RPMI8226 (cell line): ENCODE measurements at regions not wholly inside any gene's neighbourhood (a gene's known extent, or its start where the extent isn't known, plus 50 kb on each side); places are given as distances from the start of the nearest gene placed in this dataset.
"Not testable (repeated sequence)": the region's sequence is repeated elsewhere in the genome, so short reads cannot be mapped to it uniquely, and the experiment has no call there.

Experiments
- DNase-seq: peaks from one replicate; pipeline ENCODE4 v3.0.0-alpha.2; 2015

DNA sequence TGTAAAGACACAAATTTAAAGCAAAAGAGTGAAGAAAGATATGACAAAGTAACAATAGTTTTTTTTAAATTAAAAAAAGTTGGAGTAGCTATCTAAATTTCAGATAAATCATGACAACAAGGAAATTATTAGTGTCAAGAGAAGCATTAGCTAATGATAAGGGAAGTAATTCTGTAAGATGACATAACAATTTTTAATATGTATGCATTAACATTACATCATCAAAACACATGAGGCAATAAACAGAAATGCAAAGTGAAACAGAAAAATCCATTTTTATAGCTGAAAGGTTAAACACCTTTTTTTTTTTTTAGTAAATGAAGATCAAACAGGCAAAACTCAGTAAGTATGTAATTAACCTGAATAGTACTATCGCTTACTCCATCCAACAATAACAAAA lies 804.9 kb upstream of the PRR20A start:
- no peak for DNase-seq

GRCh38 chr13:56338421-56338820 lies 802.3 kb upstream of the PRR20A start:
- no peak for DNase-seq

DNA sequence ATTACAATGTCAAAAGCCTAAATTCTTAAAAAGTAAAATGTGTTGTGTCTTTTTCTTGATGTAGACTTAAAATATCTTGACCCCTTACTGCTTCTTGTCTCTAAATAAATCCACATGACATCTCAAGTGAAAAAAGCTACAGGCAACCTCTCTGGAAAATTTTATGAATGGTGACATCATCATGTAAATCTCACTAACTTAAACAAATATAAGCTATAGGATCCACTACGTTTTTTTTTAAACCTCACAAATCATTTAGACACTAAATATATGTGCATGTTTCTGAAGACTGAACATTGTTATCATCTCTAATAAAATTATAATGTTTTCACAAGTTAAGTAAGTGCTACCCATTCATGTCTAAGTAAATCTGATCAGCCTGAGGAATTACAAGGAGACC lies 793.7 kb upstream of the PRR20A start:
- DNase-seq: no peak

- no peak for DNase-seq
These were observed 790.9 kb upstream of the PRR20A start for GRCh38 chr13:56349866-56350265.

DNA sequence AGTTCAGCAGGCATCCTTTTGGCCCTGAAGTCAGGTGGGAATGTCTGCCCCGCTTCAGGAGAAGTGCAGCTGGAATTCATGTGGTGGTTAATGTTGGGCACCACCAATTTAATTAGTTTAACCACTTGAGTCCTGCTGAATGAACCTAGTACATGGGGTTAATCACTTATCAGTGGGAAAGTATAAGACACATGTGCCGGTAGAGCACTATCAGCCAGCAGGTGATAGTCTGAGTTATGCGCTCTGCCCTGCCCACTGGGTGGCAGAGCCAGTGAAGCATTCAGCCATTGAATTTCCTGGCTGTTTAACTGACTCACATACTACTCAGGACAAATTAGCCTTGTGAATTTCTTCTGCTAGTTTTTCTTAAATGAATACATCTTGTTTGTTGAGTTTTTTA lies 789.7 kb upstream of the PRR20A start:
- no peak for DNase-seq

- no peak for DNase-seq
These were observed 788.4 kb upstream of the PRR20A start for GRCh38 chr13:56352361-56352760.

DNA sequence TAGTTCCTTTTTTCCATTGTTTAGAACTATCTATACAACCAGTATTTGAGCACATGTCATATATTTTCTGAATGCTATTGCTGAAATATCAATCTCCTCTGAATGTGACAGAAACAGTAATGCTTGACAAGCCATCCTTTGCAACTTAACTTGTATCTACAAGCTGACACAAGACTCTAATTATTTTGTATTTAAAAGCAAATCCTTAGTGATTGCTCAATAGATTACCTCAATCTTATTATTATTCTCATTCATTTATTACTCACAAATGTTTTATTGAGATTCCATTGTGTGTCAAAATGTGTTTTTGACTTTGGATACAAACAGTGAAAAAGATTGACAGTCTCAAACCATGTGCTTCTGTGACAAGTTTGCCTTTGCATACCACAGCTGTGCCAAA lies 787.8 kb upstream of the PRR20A start:
- DNase-seq: no peak

GRCh38 chr13:56356690-56357089 lies 784.0 kb upstream of the PRR20A start:
- no peak for DNase-seq

GRCh38 chr13:56378566-56378965 lies 762.2 kb upstream of the PRR20A start:
- no peak for DNase-seq

DNA sequence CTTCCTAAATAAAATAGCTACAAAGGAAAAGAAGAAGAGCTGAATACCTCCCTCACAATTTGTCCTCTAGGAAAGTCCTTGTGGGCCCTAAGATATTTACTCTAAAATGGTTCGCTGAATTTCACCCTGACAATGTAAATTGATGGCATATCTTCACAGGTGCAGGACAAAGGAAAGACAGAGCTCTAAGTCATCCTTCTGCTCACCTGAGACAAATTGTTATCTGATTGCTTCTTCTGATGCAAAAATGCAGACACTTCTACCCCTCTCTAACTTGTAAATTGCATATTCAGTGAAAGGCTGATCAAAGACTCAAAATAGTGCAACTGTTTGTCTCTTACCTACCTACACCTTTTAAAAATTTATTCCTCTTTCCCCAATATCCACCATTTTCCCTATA lies 747.2 kb upstream of the PRR20A start:
- DNase-seq: no peak

GRCh38 chr13:56396318-56396717 lies 744.4 kb upstream of the PRR20A start:
- DNase-seq: no peak

DNA sequence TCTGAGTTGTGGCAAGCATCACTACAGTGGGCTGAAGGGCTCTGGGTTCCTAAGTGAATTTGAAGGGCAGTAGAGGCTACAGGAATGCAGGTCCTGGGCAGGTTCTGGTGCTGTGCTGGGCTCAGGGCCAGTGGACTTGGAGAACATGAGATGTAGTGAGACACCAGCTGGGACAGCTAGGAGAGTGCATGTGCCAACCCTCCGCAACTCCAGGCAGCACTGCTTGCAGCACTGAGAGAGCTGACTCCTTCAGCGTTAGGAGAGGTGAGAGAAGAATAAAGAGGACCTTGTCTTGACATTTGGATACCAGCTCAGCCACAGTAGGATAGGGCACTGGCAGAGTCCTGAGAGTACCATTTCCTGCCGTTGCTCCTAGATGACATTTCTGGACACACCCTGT lies 739.9 kb upstream of the PRR20A start:
- DNase-seq: no peak

GRCh38 chr13:56412856-56413255 lies 727.9 kb upstream of the PRR20A start:
- no peak for DNase-seq

DNA sequence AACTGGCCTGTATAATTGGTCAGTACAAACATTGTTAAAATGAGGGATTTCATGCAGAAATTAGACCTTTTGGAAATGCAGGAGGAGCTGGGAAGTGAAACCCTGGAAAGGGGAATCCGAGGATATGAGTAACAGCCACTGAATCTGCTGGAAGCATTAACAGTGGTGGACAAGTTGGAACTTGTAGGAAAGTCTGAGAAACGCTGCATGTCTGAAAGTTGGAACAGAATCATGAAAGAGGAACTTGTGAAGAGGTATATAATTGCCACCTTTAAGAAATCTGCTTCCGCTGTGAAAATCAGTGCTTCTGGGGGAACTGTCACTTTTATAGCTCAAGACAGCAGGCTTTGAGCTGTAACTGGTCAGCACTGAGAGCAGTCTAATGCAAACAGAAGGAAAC lies 716.5 kb upstream of the PRR20A start:
- DNase-seq: no peak

DNA sequence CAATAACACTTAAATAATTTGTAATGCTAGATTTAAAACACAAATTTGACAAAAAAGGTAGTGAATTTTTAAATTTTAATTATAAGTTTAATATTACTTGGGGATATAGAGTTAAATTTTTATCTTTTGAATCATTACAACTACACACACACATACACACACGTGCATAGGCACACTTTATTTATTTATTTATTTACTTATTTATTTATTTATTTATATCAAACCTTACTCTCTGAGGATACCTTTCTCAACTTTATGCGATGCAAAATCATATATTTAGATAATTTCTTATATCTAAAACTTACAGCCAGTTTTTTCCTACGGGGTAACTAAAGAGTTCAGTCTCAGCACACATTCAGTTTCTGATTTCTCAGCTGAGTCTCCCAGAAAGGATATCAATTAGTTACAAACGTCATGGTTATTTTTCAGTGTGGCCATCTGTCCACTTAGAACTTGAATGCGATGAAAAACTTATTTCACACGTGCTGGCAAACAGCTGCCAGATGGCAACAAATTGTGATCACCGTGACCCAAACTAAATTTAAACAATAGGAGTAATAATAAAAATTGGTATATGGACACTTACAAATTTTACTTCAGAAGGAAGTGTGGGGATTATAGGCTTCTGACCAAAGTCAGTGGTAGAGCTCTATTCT lies 683.1 kb upstream of the PRR20A start:
- DNase-seq: no peak

DNA sequence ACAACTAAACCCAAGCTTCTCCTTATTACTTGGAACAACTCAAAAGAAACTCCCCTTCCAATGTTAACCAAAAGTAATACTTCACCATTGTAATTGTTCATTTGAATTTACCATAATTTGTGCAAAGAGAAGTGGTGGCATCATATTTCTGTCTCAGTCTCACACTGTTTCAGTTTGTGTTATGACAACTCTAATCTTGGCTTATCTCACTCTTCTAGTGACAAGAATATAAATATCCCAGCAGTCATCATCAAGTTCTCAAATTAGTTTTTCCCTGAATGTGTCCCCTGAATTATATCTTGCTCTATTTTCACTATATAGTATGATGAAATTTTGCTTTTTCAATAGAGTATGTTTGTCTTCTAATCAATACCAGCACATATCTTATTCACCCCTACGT lies 681.4 kb upstream of the PRR20A start:
- DNase-seq: no peak

DNA sequence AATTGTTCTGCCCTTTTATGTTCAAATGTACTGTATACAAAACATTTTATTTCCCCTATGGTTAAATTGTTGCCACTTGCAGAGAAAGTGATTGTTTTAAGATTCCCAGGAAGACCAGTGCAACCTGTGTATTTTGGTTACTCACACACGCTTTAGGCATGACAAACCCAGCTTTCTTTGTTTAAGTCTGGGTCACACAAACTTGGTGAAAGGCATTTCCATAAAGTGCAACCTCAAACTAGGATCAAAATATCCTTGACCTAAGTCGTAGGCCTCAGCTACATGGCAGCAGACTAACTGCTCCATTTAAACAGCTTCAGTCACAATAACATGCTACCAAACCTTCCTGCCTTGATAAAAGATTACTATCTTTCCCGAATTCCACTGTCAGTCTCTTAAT lies 639.0 kb upstream of the PRR20A start:
- DNase-seq: no peak

DNA sequence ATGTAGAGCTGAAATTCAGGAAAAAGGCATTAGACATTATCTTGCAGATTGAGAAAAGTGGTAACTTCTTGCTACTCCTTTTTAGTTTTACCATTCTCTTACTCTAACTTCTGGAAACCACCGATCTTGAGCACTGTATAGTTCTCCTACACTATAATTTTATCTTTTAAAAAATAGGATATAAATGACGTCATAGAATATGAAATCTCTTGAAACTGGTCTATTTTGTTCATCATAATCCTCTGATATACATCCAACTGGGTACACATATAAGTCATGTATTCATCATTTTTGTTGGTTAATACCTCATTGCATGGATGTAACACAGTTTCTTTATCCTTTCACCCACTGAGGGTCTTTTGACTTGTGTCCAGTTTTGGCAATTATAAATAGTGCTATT lies 629.9 kb upstream of the PRR20A start:
- no peak for DNase-seq

DNA sequence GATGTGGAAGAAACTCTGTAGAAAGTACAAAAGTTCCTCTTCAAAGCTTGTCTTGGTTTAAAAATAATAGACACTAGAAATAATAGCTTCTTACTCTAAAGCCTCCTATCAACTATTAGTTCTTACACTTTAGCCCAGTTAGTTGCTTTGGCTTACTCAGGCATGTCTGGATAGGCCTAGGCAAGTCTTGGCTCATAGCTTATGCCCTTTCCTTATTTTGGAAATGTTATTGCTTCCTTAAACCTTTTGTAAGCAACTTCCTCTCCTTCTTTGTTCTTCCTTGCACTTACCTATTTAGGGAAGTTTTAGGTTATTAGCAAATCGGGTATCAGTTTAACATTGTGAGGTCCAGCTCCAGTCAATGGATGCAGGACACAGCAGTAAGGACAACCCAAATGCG lies 628.4 kb upstream of the PRR20A start:
- DNase-seq: not testable (repeated sequence)

DNA sequence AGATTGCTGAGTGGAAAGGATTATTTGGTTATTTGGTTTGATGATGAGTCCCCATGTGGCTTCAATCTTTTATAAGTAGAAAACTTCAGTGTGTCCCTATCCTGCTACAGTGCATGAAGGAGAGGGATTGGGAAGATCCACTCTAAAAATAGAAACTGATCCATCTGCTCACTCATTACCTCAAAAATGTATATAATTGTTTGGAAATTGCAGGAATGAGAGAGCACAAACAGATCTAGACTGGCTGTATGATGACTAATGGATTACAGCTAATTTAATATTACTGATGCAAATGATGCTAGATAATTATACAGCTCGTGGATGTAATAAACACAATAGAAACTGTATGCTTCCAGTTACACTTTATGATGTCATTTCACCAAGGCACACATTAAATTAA lies 625.3 kb upstream of the PRR20A start:
- no peak for DNase-seq

DNA sequence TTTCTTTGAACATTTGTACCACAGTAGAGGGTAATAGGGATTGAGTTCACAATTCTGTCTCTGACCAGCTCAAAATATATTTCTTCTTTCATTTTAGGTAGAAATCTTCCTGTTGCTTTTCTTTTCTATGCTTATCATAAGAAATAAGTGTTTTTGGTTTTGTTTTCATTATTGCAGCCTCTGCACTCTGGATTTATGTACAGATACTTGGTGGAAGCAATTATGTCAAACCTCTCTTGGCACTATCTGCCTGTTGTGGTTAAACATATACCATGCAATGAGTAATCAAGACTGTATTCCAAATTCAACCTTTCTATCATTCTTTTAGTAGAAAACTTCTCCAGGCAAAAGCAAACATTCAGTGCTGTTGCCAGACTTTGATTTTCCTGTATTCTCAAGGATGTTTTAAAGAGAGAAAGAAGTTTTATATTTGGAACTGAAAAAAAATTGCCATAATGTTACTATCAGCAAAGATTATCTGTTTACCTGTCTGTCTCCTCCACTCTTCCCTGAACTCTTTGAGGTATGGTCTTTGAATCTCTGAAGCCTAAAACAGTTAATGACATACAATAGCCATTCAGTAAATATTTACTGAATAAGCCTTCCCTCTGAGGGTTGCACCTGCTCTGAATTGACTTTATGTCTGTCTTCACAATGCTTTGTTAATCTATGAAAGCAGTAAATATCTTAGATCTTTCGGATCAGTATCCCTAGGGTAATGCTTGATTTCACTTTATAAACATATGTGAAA lies 612.5 kb upstream of the PRR20A start:
- no peak for DNase-seq

DNA sequence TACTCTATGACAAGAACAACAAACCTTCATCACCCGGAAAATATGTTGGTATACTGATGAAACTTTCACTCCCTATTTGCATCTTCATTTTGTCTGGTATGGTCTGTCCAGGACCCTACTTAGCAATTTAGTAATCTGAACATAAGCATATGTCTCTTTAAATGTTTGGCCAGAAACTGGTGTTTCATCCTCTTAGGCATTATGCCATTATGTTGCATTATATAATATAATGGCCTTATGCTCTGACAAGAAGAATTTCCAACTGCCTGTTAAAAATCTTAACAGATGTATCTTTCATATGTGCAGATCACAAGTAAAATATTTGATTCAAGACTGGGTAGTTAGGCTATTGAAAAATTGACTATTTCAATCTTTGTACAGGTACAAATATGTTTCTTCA lies 610.6 kb upstream of the PRR20A start:
- DNase-seq: no peak

DNA sequence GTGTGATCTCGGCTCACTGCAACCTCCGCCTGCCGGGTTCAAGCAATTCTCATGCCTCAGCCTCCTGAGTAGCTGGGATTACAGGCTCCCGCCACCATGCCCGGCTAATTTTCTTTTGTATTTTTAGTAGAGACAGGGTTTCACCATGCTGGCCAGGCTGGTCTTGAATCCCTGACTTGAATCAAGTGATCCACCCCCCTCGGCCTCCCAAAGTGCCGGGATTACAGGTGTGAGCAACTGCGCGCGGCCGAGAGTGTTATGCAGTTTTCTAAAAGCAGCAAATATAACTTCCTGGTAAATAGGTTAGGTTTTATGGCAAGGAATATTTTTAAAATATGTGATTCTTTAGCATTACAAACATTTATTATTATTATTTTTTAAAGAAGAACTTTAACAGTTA lies 592.8 kb upstream of the PRR20A start:
- DNase-seq: not testable (repeated sequence)

DNA sequence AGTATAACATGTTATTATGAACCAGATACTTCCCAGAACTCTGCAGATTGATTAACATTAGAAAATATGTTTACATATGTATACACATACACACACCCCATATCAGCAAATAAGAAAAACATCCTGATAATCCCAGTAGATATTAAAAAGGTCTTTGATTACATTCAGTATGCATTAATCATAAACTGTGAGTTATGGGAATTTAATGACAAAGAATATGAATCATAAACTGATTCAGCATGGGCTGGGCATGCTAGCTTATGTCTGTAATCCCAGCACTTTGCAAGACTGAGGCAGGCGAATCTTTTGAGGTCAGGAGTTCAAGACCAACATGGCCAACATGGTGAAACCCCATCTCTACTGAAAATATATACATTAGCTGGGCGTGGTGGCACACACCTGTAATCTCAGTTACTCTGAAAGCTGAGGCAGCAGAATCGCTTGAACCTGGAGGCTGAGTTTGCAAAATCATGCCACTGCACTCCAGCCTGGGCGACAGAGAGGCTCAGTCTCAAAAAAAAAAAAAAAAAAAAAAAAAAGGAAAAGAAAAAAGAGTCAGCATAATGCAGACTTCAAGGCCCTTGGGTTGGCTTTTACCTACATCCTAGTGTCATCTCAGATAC lies 581.9 kb upstream of the PRR20A start:
- peak; percentile 78 for DNase-seq

GRCh38 chr13:56561327-56561726 lies 579.4 kb upstream of the PRR20A start:
- peak; percentile 30 for DNase-seq
